Endothelial cell (in vitro differentiated cells): ENCODE measurements at regions not wholly inside any gene's neighbourhood (a gene's known extent, or its start where the extent isn't known, plus 50 kb on each side); places are given as distances from the start of the nearest gene placed in this dataset.

Experiments used
- DNase-seq: peaks from one replicate; pipeline ENCODE4 v3.0.0; 2021; ENCODE audit warnings: low spot score
- H3K27ac Mint-ChIP-seq: one replicate; pipeline ENCODE4 v1.8.0; 2021; ENCODE audit warnings: mixed read lengths, inconsistent platforms; ENCODE audit not compliant: unreplicated experiment
- H3K27me3 Mint-ChIP-seq: one replicate; pipeline ENCODE4 v1.8.0; 2021; ENCODE audit warnings: mild to moderate bottlenecking, moderate library complexity, mixed read lengths, inconsistent platforms; ENCODE audit not compliant: unreplicated experiment
- H3K36me3 Mint-ChIP-seq: one replicate; pipeline ENCODE4 v1.8.0; 2021; ENCODE audit warnings: mild to moderate bottlenecking, low read depth, mixed read lengths, inconsistent platforms; ENCODE audit not compliant: unreplicated experiment
- H3K4me1 Mint-ChIP-seq: one replicate; pipeline ENCODE4 v1.8.0; 2021; ENCODE audit warnings: mild to moderate bottlenecking, mixed read lengths, inconsistent platforms; ENCODE audit not compliant: unreplicated experiment
- H3K4me3 Mint-ChIP-seq: one replicate; pipeline ENCODE4 v1.8.0; 2021; ENCODE audit warnings: mild to moderate bottlenecking, mixed read lengths, inconsistent platforms; ENCODE audit not compliant: unreplicated experiment
- H3K9me3 Mint-ChIP-seq: one replicate; pipeline ENCODE4 v1.8.0; 2021; ENCODE audit warnings: mixed read lengths, inconsistent platforms; ENCODE audit not compliant: unreplicated experiment
- TF ChIP-seq, protein P1 (sequence below): fragments of 200-600 bp; sonication (generic); IDR thresholded peaks from one replicate; pipeline ENCODE4 v1.5.0; 2021; ENCODE audit warnings: antibody characterized with exemption; ENCODE audit not compliant: unreplicated experiment

DNA sequence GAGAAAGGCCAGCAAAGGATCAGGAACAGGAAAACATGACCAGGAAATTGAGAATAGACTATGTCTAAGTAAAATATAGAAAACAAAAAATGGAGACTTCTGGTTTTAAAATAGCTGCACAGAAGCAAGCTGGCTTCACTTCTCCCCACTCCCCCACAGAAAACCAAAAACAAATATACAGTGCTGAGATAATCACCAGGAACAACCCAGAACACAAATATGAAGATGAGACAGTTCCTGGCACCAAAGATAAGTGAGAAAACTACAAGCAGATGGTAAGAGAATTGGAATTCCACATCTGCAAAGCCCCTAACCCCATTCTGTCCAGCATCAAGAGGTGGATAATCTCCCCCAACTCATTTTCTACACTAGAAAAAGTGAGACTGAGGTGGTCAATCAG, 397.7 kb downstream of the SUCLA2 start:
- H3K4me1 Mint-ChIP-seq: peaks cover 8% of the 10 kb centered on the region
- H3K4me3 Mint-ChIP-seq: no peak overlapping the region
- H3K36me3 Mint-ChIP-seq: no peaks in the 10 kb centered on the region
- H3K27me3 Mint-ChIP-seq: no peaks in the 10 kb centered on the region
- H3K27ac Mint-ChIP-seq: peak overlapping the region; percentile 4
- no peaks in the 10 kb centered on the region for H3K9me3 Mint-ChIP-seq
- no peak for DNase-seq
- TF ChIP-seq, protein P1, sequence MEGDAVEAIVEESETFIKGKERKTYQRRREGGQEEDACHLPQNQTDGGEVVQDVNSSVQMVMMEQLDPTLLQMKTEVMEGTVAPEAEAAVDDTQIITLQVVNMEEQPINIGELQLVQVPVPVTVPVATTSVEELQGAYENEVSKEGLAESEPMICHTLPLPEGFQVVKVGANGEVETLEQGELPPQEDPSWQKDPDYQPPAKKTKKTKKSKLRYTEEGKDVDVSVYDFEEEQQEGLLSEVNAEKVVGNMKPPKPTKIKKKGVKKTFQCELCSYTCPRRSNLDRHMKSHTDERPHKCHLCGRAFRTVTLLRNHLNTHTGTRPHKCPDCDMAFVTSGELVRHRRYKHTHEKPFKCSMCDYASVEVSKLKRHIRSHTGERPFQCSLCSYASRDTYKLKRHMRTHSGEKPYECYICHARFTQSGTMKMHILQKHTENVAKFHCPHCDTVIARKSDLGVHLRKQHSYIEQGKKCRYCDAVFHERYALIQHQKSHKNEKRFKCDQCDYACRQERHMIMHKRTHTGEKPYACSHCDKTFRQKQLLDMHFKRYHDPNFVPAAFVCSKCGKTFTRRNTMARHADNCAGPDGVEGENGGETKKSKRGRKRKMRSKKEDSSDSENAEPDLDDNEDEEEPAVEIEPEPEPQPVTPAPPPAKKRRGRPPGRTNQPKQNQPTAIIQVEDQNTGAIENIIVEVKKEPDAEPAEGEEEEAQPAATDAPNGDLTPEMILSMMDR: no peak

DNA sequence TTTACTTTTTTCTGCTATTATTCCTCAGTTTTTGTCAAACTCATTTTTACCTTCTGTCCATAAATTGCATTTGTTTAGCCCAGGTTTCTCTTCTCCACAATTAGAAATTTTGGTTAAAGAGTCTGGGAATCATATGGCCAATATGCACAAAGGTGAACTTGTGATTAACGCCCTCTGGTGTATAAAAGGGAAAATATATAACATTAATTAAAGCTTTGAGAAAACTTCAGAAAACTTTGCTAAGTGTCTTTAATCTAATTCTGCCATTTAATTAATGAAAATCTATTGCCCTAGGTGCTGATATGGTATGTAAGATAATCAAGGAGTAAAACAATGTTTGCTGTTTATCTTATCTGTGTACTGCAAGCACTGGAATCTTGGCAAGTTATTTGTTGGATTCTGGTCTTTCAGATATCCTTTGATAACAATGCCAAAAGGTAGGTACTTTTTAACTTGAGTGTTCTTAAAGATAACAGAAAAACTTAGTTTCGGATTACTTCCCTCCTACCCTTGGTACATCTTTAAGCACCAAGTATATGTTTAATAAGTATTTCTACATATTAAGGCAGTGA, 402.6 kb downstream of the SUCLA2 start:
- TF ChIP-seq, protein P1: peak; percentile 47

DNA sequence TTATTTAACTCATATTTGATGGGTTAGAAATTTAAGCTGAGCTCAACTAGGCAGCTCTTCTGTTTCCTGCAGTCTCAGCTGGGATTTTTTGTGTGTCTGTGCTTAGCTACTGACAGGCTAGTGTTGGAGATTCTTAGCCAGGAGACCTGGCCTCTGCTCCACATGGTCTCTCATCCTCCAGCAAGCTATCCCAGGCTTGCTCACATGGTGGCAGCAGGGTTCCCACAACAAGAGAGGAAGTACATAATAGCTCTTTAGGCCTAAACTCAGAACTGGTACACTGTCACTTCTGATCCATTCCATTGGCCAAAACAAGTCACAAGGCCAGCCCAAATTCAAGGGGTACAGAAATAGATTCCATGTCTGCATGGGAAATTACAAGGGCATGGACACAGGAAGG, 406.2 kb downstream of the SUCLA2 start:
- Mint-ChIP-seq H3K27ac (no peak overlapping the region), H3K4me3 (no peak overlapping the region), H3K9me3 (no peaks in the 10 kb centered on the region), H3K4me1 (no peaks in the 10 kb centered on the region), H3K27me3 (peaks cover 3% of the 10 kb centered on the region), H3K36me3 (no peaks in the 10 kb centered on the region)
- TF ChIP-seq, protein P1: no peak
- no peak for DNase-seq

More for the DNA sequence above, 402.6 kb downstream of the SUCLA2 start:
- no peaks in the 10 kb centered on the region for H3K9me3 Mint-ChIP-seq
- no peak overlapping the region for H3K27ac Mint-ChIP-seq
- H3K4me1 Mint-ChIP-seq: peaks cover 5% of the 10 kb centered on the region
- DNase-seq: no peak
- no peaks in the 10 kb centered on the region for H3K36me3 Mint-ChIP-seq
- no peak overlapping the region for H3K4me3 Mint-ChIP-seq
- H3K27me3 Mint-ChIP-seq: peaks cover 3% of the 10 kb centered on the region

DNA sequence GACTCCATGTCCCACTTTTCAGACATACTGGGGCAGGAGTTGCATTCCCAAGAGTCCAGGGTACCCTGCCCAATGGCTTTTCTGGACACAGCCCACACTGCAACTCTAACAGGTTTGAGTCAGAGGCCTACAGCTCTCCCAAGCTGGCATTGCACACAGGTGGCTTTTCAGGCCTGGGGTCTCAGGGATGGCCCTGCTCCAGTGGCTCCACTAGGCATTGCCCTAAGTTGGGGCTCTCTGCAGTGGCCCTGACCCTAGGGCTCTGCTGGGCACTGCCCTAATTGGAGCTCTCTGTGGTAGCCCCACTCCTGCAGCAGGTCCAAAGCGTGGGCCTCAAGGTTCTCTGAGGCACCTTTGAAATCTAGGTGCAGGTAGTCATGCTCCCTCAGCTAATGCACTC, 408.8 kb downstream of the SUCLA2 start:
- no peak for DNase-seq
- no peak overlapping the region for H3K27ac Mint-ChIP-seq
- TF ChIP-seq, protein P1: no peak
- H3K9me3 Mint-ChIP-seq: no peaks in the 10 kb centered on the region
- no peaks in the 10 kb centered on the region for H3K36me3 Mint-ChIP-seq
- no peak overlapping the region for H3K4me3 Mint-ChIP-seq
- peaks cover 3% of the 10 kb centered on the region for H3K27me3 Mint-ChIP-seq
- H3K4me1 Mint-ChIP-seq: no peaks in the 10 kb centered on the region

DNA sequence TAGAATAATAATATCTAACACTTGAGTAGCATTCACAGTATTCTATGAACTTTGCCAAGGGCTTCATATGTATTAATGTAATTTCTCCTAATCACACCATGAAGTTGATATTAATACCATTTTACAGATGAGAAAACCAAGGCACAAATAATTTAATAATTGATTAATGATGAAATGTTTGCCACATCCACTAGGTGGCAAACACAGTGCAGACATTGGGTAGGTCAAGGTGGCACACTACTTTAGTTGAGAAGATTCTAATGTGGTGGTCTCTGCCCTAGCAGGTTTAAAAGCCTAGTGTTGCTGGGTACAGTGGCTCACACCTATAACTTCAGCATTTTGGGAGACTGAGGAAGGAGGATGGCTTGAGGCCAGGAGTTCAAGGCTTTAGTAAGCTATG, 412.4 kb downstream of the SUCLA2 start:
- H3K36me3 Mint-ChIP-seq: no peaks in the 10 kb centered on the region
- no peak overlapping the region for H3K4me3 Mint-ChIP-seq
- H3K9me3 Mint-ChIP-seq: no peaks in the 10 kb centered on the region
- no peak for DNase-seq
- no peak overlapping the region for H3K27ac Mint-ChIP-seq
- H3K4me1 Mint-ChIP-seq: no peaks in the 10 kb centered on the region
- H3K27me3 Mint-ChIP-seq: peaks cover 3% of the 10 kb centered on the region
- TF ChIP-seq, protein P1: peak; percentile 55
